ENCODE measurements at regions not wholly inside any gene's neighbourhood (a gene's known extent, or its start where the extent isn't known, plus 50 kb on each side); places are given as distances from the start of the nearest gene placed in this dataset.

DNA sequence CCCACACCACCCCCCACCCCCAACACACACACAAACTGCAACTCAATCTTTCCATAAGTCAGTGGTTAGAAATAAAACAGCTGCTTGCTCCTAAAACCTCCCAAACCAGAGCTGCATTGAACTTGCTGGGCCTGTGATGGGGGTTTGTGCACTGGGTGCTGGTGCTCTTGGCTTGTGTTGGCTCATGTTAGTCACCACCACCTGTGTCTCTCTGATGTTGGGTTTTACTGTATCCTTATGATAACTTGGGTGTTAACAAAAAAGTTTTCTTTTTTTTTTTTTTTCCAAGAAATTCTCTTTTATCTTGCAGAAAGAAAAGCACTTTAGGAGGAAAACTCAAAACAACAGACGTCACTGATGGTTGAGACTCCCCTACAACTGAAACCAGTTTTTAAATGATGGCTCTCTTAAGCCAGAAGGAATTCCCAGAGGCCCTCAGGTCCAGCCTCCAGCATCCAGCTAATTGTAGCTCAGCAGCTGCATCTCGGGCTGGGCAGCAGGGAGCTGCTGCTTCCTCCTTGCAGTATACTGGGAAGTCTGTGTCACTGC, 79.9 kb upstream of the DRD2 start:
- TF ChIP-seq GATA3 (IDR thresholded peaks at IDR 0.05; ENCODE audit: low read depth, low read length) (no peak), GATA2 (IDR thresholded peaks at IDR 0.05; ENCODE audit: low read depth, low read length) (no peak)

Data from SH-SY5Y (cell line).